Renal pelvis (tissue), 1 donor: ENCODE measurements at regions not wholly inside any gene's neighbourhood (a gene's known extent, or its start where the extent isn't known, plus 50 kb on each side); places are given as distances from the start of the nearest gene placed in this dataset.

Source experiments
- DNase-seq: peaks from one replicate; pipeline ENCODE4 v3.0.0-alpha.2; 2013

- DNase-seq, result no peak
Measured at GRCh38 chrX:45743906-45744625, 543.4 kb upstream of the DIPK2B start.

- no peak for DNase-seq
Measured at GRCh38 chrX:45743081-45743533, 542.4 kb upstream of the DIPK2B start.

GRCh38 chrX:45740291-45740690 lies 539.6 kb upstream of the DIPK2B start:
- no peak for DNase-seq

GRCh38 chrX:45735571-45735970 lies 534.9 kb upstream of the DIPK2B start:
- DNase-seq, result no peak

- DNase-seq, result no peak
Measured at GRCh38 chrX:45731448-45731847, 530.8 kb upstream of the DIPK2B start.

- DNase-seq, result no peak
Measured at GRCh38 chrX:45727761-45728160, 527.1 kb upstream of the DIPK2B start.

GRCh38 chrX:45722471-45722870 lies 521.8 kb upstream of the DIPK2B start:
- DNase-seq, result no peak

GRCh38 chrX:45719751-45720501 lies 519.2 kb upstream of the DIPK2B start:
- DNase-seq, result no peak

- no peak for DNase-seq
Measured at GRCh38 chrX:45718676-45719075, 518.0 kb upstream of the DIPK2B start.

- DNase-seq, result no peak
Measured at GRCh38 chrX:45716750-45717149, 516.1 kb upstream of the DIPK2B start.

- no peak for DNase-seq
Measured at GRCh38 chrX:45715748-45716147, 515.1 kb upstream of the DIPK2B start.

GRCh38 chrX:45714866-45715265 lies 514.2 kb upstream of the DIPK2B start:
- DNase-seq, result no peak

- DNase-seq, result no peak
Measured at GRCh38 chrX:45712067-45712466, 511.4 kb upstream of the DIPK2B start.

- DNase-seq, result no peak
Measured at GRCh38 chrX:45711231-45711630, 510.6 kb upstream of the DIPK2B start.

GRCh38 chrX:45710081-45710801 lies 509.6 kb upstream of the DIPK2B start:
- DNase-seq, result no peak

- DNase-seq, result no peak
Measured at GRCh38 chrX:45709381-45709780, 508.7 kb upstream of the DIPK2B start.

- no peak for DNase-seq
Measured at GRCh38 chrX:45699158-45699557, 498.5 kb upstream of the DIPK2B start.

- no peak for DNase-seq
Measured at GRCh38 chrX:45697591-45697990, 496.9 kb upstream of the DIPK2B start.

GRCh38 chrX:45696736-45697135 lies 496.1 kb upstream of the DIPK2B start:
- DNase-seq, result no peak

GRCh38 chrX:45689971-45690370 lies 489.3 kb upstream of the DIPK2B start:
- DNase-seq, result no peak

- DNase-seq, result no peak
Measured at GRCh38 chrX:45683914-45684313, 483.2 kb upstream of the DIPK2B start.

- DNase-seq, result no peak
Measured at GRCh38 chrX:45681891-45682290, 481.2 kb upstream of the DIPK2B start.
